ENCODE measurements at regions not wholly inside any gene's neighbourhood (a gene's known extent, or its start where the extent isn't known, plus 50 kb on each side); places are given as distances from the start of the nearest gene placed in this dataset.

- no peaks in the 10 kb centered on the region for H4K20me1 ChIP-seq (replicated peaks; ENCODE audit: control insufficient read depth, insufficient read depth, low read length)
- TF ChIP-seq CXXC5 (CRISPR knock-in tag; IDR thresholded peaks at IDR 0.05) (no peak), STAG1 (CRISPR knock-in tag; IDR thresholded peaks at IDR 0.05; ENCODE audit: borderline replicate concordance) (no peak), ATF2 (CRISPR knock-in tag; IDR thresholded peaks at IDR 0.05) (no peak), NELFE (IDR thresholded peaks at IDR 0.05; ENCODE audit: insufficient read depth, insufficient read length) (no peak)
- intact Hi-C loops (cut with micrococcal nuclease), result no loop called here
- H3K27ac ChIP-seq (ENCODE audit: extremely low read depth, low read depth, low read length), result no peak overlapping the region
- no peaks in the 10 kb centered on the region for H3K9me3 ChIP-seq (replicated peaks; ENCODE audit: control insufficient read depth, insufficient read depth, low read depth, low read length)
- H3K9ac ChIP-seq (ENCODE audit: insufficient read depth in 1 of 2, low read depth in 2 of 2, low read length in 2 of 2), result no peak overlapping the region
- H3K9me1 ChIP-seq (ENCODE audit: control insufficient read depth, insufficient read depth, low read length), result no peaks in the 10 kb centered on the region
- in situ Hi-C loops (cut with MboI), result no loop called here
- H2AFZ ChIP-seq (ENCODE audit: low read depth, low read length), result no peak overlapping the region
- H3K27me3 ChIP-seq (ENCODE audit: control insufficient read depth in 2 of 2, insufficient read depth in 2 of 2, low read length in 2 of 2), result peaks cover 6 to 21% of the 10 kb centered on the region in 2 experiments; a peak in 4 of 5 replicates
- no peak for FAIRE-seq
- no peak overlapping the region for H3K4me3 ChIP-seq
- no TSS peak for BruUV-seq (replicated peaks)
- no peak for DNase-seq (ENCODE audit: extremely low read depth in 1 of 4, low spot score in 3 of 4)
- no peak for ATAC-seq
- H3K4me1 ChIP-seq (replicated peaks in 1 of 2; ENCODE audit: control insufficient read depth in 2 of 2, insufficient read depth in 2 of 2, low read length in 2 of 2), result no peaks in the 10 kb centered on the region
- ChIA-PET POLR2A (no interaction called here), CTCF (ENCODE audit: low intra/inter-chr PET ratio) (no interaction called here)
- no peak overlapping the region for H3K4me2 ChIP-seq (ENCODE audit: insufficient read depth, low read length)
- WGBS (ENCODE audit: insufficient coverage, low coverage, missing lambda C conversion rate), result 2% methylated on average over 8 of the region's 8 CpGs
- no peaks in the 10 kb centered on the region for H3K36me3 ChIP-seq (ENCODE audit: control insufficient read depth, insufficient read depth, low read length)
- no peaks in the 10 kb centered on the region for H3K79me2 ChIP-seq (ENCODE audit: control insufficient read depth, insufficient read depth, low read length)
These were observed 149.6 kb upstream of the RGMA start for GRCh38 chr15:93238641-93239040.

Measured in K562 (cell line).